GM23338 (cell line): ENCODE measurements at regions not wholly inside any gene's neighbourhood (a gene's known extent, or its start where the extent isn't known, plus 50 kb on each side); places are given as distances from the start of the nearest gene placed in this dataset.

Experiments
- ATAC-seq: fragments of 200-7000 bp; cut with Tn5 transposase; 3 replicates; pipeline ENCODE4 v1.9.1; 2020
- DNase-seq: peaks from one replicate; pipeline ENCODE4 v3.0.0-alpha.2; 2015; ENCODE audit warnings: low spot score
- H2AFZ ChIP-seq: fragments of 200-600 bp; sonication (generic); 2 replicates; pipeline ENCODE4 v1.8.0; 2016; ENCODE audit warnings: antibody characterized with exemption, mild to moderate bottlenecking, moderate library complexity
- H3F3A ChIP-seq: fragments of 200-600 bp; sonication (generic); replicated peaks from 2 replicates; pipeline ENCODE4 v1.8.0; 2017; ENCODE audit warnings: antibody characterized with exemption, mixed run types, low read depth
- H3K27ac ChIP-seq: fragments of 200-600 bp; sonication (generic); 2 replicates; pipeline ENCODE4 v1.6.1; 2016; ENCODE audit warnings: low read depth
- H3K27me3 ChIP-seq: fragments of 200-600 bp; sonication (generic); 2 replicates; pipeline ENCODE4 v1.8.0; 2016; ENCODE audit warnings: mild to moderate bottlenecking, mixed run types, moderate library complexity; ENCODE audit not compliant: insufficient read depth
- H3K36me3 ChIP-seq: fragments of 200-600 bp; sonication (generic); 2 replicates; pipeline ENCODE4 v1.8.0; 2016; ENCODE audit warnings: mild to moderate bottlenecking; ENCODE audit not compliant: insufficient read depth
- H3K4me1 ChIP-seq: fragments of 200-600 bp; sonication (generic); 2 replicates; pipeline ENCODE4 v1.8.0; 2016; ENCODE audit warnings: mild to moderate bottlenecking, moderate library complexity; ENCODE audit not compliant: insufficient read depth
- H3K4me2 ChIP-seq: fragments of 200-600 bp; sonication (generic); 2 replicates; pipeline ENCODE4 v1.7.1; 2017; ENCODE audit warnings: mixed run types
- H3K4me3 ChIP-seq: fragments of 200-600 bp; sonication (generic); 2 replicates; pipeline ENCODE4 v1.6.1; 2016; ENCODE audit warnings: mixed run types
- H3K79me2 ChIP-seq: fragments of 200-600 bp; sonication (generic); replicated peaks from 2 replicates; pipeline ENCODE4 v1.8.0; 2017; ENCODE audit warnings: mild to moderate bottlenecking; ENCODE audit not compliant: insufficient read depth
- H3K9me2 ChIP-seq: fragments of 200-600 bp; sonication (generic); 2 replicates; pipeline ENCODE4 v1.8.0; 2017; ENCODE audit not compliant: insufficient read depth
- H4K20me1 ChIP-seq: fragments of 200-600 bp; sonication (generic); replicated peaks from 2 replicates; pipeline ENCODE4 v1.8.0; 2017; ENCODE audit warnings: mild to moderate bottlenecking; ENCODE audit not compliant: insufficient read depth
- H3K27ac Mint-ChIP-seq: 2 replicates; pipeline ENCODE4 v1.8.0; 2020; ENCODE audit warnings: inconsistent platforms, mild to moderate bottlenecking, moderate library complexity, mixed read lengths
- H3K27me3 Mint-ChIP-seq: 3 replicates; pipeline ENCODE4 v1.8.0; 2022; ENCODE audit warnings: low read depth, mild to moderate bottlenecking, moderate library complexity, mixed read lengths, inconsistent platforms; ENCODE audit not compliant: insufficient read depth, poor library complexity
- H3K36me3 Mint-ChIP-seq: 3 replicates; pipeline ENCODE4 v1.8.0; 2021; ENCODE audit warnings: low read depth, mild to moderate bottlenecking, inconsistent platforms, moderate library complexity, mixed read lengths
- H3K4me1 Mint-ChIP-seq: 3 replicates; pipeline ENCODE4 v1.8.0; 2020; ENCODE audit warnings: mild to moderate bottlenecking, inconsistent platforms, mixed read lengths
- H3K4me3 Mint-ChIP-seq: 3 replicates; pipeline ENCODE4 v1.8.0; 2021; ENCODE audit warnings: moderate library complexity, mild to moderate bottlenecking, inconsistent platforms, mixed read lengths
- H3K9me3 Mint-ChIP-seq: 3 replicates; pipeline ENCODE4 v1.8.0; 2020; ENCODE audit warnings: moderate library complexity, mild to moderate bottlenecking, inconsistent platforms, mixed read lengths
- EZH2 ChIP-seq: fragments of 200-600 bp; sonication (generic); IDR thresholded peaks from one replicate; pipeline ENCODE4 v1.8.0; 2017; ENCODE audit warnings: antibody characterized with exemption, mild to moderate bottlenecking, low read depth; ENCODE audit not compliant: unreplicated experiment
- JUNB ChIP-seq: IDR thresholded peaks from one replicate; pipeline ENCODE4 v1.6.1; 2016; ENCODE audit warnings: antibody characterized with exemption; ENCODE audit not compliant: unreplicated experiment
- POLR2AphosphoS5 ChIP-seq: IDR thresholded peaks from 2 replicates; pipeline ENCODE4 v1.6.1; 2016; ENCODE audit warnings: antibody characterized with exemption, low read depth
- STAT1 ChIP-seq: IDR thresholded peaks from one replicate; pipeline ENCODE4 v1.6.1; 2016; ENCODE audit warnings: antibody characterized with exemption; ENCODE audit not compliant: unreplicated experiment
- ZNF114 ChIP-seq: fragments of 250-450 bp; sonication (Bioruptor Pico); IDR thresholded peaks from 2 replicates; pipeline ENCODE4 v1.5.0; 2020; ENCODE audit warnings: mild to moderate bottlenecking, moderate library complexity
- TF ChIP-seq, protein P1 (sequence below): fragments of 250-450 bp; sonication (Bioruptor Pico); IDR thresholded peaks from 2 replicates; pipeline ENCODE4 v1.5.0; 2020; ENCODE audit warnings: mild to moderate bottlenecking, moderate library complexity
- TF ChIP-seq, protein P2 (sequence below): IDR thresholded peaks from 2 replicates; pipeline ENCODE4 v1.6.1; 2016; ENCODE audit warnings: antibody characterized with exemption
- TF ChIP-seq, protein P3 (sequence below), 2 experiments: fragments of 200-600 bp in 1 of 2; sonication (generic) in 1 of 2; conservative IDR thresholded peaks; 2 replicates each; pipeline versions ENCODE4 v1.5.1 to v1.6.1; 2016 to 2017; ENCODE audit warnings: antibody characterized with exemption in 2 of 2, low read depth in 2 of 2, mild to moderate bottlenecking in 2 of 2, moderate library complexity in 1 of 2

DNA sequence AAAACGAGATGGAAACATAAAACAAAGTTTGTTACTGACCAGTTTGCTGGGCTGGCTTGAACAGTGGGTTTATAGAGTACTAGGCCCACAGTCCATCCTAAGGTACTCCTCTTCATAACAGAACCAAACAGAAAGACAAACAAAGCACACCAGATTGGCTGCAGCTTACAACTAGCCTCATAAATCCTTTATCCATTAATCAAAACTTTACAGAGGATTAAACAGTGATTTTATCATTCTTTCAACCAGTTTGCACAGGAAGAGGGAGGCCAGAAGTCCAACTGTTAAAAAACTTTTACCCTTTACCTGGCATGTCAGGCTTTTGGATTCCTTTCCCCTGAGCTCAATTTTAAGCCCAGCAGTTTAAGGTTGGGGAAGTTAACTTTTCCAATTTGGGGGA is 1467.6 kb downstream of the MAT2B start (continued):
- TF ChIP-seq, protein P1, sequence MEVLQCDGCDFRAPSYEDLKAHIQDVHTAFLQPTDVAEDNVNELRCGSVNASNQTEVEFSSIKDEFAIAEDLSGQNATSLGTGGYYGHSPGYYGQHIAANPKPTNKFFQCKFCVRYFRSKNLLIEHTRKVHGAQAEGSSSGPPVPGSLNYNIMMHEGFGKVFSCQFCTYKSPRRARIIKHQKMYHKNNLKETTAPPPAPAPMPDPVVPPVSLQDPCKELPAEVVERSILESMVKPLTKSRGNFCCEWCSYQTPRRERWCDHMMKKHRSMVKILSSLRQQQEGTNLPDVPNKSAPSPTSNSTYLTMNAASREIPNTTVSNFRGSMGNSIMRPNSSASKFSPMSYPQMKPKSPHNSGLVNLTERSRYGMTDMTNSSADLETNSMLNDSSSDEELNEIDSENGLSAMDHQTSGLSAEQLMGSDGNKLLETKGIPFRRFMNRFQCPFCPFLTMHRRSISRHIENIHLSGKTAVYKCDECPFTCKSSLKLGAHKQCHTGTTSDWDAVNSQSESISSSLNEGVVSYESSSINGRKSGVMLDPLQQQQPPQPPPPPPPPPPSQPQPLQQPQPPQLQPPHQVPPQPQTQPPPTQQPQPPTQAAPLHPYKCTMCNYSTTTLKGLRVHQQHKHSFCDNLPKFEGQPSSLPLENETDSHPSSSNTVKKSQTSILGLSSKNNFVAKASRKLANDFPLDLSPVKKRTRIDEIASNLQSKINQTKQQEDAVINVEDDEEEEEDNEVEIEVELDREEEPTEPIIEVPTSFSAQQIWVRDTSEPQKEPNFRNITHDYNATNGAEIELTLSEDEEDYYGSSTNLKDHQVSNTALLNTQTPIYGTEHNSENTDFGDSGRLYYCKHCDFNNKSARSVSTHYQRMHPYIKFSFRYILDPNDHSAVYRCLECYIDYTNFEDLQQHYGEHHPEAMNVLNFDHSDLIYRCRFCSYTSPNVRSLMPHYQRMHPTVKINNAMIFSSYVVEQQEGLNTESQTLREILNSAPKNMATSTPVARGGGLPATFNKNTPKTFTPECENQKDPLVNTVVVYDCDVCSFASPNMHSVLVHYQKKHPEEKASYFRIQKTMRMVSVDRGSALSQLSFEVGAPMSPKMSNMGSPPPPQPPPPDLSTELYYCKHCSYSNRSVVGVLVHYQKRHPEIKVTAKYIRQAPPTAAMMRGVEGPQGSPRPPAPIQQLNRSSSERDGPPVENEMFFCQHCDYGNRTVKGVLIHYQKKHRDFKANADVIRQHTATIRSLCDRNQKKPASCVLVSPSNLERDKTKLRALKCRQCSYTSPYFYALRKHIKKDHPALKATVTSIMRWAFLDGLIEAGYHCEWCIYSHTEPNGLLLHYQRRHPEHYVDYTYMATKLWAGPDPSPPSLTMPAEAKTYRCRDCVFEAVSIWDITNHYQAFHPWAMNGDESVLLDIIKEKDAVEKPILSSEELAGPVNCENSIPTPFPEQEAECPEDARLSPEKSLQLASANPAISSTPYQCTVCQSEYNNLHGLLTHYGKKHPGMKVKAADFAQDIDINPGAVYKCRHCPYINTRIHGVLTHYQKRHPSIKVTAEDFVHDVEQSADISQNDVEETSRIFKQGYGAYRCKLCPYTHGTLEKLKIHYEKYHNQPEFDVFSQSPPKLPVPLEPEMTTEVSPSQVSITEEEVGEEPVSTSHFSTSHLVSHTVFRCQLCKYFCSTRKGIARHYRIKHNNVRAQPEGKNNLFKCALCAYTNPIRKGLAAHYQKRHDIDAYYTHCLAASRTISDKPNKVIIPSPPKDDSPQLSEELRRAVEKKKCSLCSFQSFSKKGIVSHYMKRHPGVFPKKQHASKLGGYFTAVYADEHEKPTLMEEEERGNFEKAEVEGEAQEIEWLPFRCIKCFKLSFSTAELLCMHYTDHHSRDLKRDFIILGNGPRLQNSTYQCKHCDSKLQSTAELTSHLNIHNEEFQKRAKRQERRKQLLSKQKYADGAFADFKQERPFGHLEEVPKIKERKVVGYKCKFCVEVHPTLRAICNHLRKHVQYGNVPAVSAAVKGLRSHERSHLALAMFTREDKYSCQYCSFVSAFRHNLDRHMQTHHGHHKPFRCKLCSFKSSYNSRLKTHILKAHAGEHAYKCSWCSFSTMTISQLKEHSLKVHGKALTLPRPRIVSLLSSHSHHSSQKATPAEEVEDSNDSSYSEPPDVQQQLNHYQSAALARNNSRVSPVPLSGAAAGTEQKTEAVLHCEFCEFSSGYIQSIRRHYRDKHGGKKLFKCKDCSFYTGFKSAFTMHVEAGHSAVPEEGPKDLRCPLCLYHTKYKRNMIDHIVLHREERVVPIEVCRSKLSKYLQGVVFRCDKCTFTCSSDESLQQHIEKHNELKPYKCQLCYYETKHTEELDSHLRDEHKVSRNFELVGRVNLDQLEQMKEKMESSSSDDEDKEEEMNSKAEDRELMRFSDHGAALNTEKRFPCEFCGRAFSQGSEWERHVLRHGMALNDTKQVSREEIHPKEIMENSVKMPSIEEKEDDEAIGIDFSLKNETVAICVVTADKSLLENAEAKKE: no peak
- TF ChIP-seq, protein P2, sequence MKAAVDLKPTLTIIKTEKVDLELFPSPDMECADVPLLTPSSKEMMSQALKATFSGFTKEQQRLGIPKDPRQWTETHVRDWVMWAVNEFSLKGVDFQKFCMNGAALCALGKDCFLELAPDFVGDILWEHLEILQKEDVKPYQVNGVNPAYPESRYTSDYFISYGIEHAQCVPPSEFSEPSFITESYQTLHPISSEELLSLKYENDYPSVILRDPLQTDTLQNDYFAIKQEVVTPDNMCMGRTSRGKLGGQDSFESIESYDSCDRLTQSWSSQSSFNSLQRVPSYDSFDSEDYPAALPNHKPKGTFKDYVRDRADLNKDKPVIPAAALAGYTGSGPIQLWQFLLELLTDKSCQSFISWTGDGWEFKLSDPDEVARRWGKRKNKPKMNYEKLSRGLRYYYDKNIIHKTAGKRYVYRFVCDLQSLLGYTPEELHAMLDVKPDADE: no peak
- TF ChIP-seq ZNF114 (no peak), EZH2 (no peak)

DNA sequence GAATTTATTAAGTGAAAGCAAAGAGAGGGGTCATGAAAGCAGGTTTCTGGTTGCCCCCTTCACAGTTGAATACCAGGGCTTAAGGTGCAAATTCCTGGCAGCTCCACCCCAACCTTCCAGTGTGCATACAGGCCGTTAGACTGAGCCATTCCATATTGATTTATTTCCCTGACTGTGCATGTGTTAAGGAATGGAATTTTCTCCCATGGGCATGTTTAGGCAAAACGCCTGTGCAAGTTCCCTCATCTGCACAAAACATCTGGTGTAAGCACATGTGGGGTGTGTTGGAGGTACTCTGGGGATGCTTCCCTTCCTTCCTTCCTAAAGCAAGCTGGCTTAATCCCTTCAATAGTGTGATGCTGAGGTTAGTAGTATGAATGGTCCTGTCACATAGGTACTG is 1470.6 kb downstream of the MAT2B start:
- Histone ChIP-seq H3K4me3 (no peak overlapping the region), H2AFZ (no peak overlapping the region), H4K20me1 (no peaks in the 10 kb centered on the region), H3K36me3 (no peaks in the 10 kb centered on the region), H3F3A (no peaks in the 10 kb centered on the region), H3K27me3 (no peaks in the 10 kb centered on the region), H3K27ac (no peak overlapping the region), H3K79me2 (no peaks in the 10 kb centered on the region), H3K4me1 (no peaks in the 10 kb centered on the region), H3K9me2 (peaks cover 10% of the 10 kb centered on the region; the same call in 1 of the 2 replicates), H3K4me2 (no peak overlapping the region)
- Mint-ChIP-seq H3K27me3 (peaks cover 2% of the 10 kb centered on the region), H3K4me3 (no peak overlapping the region), H3K4me1 (no peaks in the 10 kb centered on the region), H3K9me3 (peaks cover 28% of the 10 kb centered on the region), H3K36me3 (peaks cover 27% of the 10 kb centered on the region; the same call in 2 of the 3 replicates), H3K27ac (no peak overlapping the region)
- ATAC-seq (no peak), DNase-seq (no peak)
- TF ChIP-seq EZH2 (no peak), STAT1 (no peak), JUNB (no peak), POLR2AphosphoS5 (no peak), ZNF114 (no peak)
- TF ChIP-seq, protein P2: no peak
- TF ChIP-seq, protein P3, sequence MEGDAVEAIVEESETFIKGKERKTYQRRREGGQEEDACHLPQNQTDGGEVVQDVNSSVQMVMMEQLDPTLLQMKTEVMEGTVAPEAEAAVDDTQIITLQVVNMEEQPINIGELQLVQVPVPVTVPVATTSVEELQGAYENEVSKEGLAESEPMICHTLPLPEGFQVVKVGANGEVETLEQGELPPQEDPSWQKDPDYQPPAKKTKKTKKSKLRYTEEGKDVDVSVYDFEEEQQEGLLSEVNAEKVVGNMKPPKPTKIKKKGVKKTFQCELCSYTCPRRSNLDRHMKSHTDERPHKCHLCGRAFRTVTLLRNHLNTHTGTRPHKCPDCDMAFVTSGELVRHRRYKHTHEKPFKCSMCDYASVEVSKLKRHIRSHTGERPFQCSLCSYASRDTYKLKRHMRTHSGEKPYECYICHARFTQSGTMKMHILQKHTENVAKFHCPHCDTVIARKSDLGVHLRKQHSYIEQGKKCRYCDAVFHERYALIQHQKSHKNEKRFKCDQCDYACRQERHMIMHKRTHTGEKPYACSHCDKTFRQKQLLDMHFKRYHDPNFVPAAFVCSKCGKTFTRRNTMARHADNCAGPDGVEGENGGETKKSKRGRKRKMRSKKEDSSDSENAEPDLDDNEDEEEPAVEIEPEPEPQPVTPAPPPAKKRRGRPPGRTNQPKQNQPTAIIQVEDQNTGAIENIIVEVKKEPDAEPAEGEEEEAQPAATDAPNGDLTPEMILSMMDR (conservative IDR thresholded peaks at IDR 0.05; ENCODE audit: low read depth in 2 of 2): no peak
